ACHN (cell line): ENCODE measurements at regions not wholly inside any gene's neighbourhood (a gene's known extent, or its start where the extent isn't known, plus 50 kb on each side); places are given as distances from the start of the nearest gene placed in this dataset.
A peak's percentile ranks its signal among the peaks of the same experiment; 100 is the strongest.

Experiments
- DNase-seq: peaks from one replicate; pipeline ENCODE4 v3.0.0-alpha.2; 2015
- in situ Hi-C: cut with HindIII; loops from 2 replicates; pipeline ENCODE4 v1.10.0; 2017; ENCODE audit warnings: low sequenced_read_pairs, low pct_ligation_motif_present, low pct_unique_long_range_greater_than_20kb

- no peak for DNase-seq
- in situ Hi-C loops = no loop called here
Measured at GRCh38 chr11:70512716-70513115, 114.4 kb downstream of the CTTN start.

DNA sequence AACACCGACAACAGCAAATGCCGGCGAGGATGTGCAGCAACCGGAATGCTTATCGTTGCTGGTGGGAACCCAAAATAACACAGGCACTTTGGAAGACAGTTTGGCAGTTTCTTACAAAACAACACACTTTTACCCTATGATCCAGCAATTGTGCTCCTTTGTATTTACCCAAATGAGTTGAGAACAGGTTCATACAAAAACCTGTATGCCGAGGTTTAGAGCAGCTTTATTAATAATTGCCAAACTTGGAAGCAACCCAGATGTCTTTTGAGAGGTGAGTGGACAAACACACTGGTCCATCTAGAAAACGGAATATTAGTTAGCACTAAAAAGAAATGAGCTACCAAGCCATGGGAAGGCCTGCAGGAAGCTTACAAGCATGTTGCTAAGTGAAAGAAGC lies 118.9 kb downstream of the CTTN start:
- no peak for DNase-seq
- in situ Hi-C loops = no loop called here

- peak; percentile 9 for DNase-seq
- in situ Hi-C loops = no loop called here
Measured at GRCh38 chr11:70517988-70518907, 119.9 kb downstream of the CTTN start.

DNA sequence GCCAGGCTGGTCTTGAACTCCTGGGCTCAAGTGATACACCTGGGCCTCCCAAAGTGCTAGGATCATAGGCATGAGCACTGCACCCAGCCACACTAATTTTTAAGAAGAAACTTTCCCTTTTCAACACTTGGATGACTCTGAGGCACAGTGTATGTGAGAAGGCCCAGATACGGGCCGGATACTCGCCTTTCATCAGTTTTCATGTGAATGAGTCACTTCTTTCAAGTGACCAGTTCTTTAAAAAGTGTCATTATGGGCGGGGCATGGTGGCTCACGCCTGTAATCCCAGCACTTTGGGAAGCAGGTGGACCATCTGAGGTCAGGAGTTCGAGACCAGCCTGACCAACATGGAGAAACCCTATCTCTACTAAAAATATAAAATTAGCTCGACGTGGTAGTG lies 120.8 kb downstream of the CTTN start:
- DNase-seq = peak; percentile 5
- in situ Hi-C loops = no loop called here

DNA sequence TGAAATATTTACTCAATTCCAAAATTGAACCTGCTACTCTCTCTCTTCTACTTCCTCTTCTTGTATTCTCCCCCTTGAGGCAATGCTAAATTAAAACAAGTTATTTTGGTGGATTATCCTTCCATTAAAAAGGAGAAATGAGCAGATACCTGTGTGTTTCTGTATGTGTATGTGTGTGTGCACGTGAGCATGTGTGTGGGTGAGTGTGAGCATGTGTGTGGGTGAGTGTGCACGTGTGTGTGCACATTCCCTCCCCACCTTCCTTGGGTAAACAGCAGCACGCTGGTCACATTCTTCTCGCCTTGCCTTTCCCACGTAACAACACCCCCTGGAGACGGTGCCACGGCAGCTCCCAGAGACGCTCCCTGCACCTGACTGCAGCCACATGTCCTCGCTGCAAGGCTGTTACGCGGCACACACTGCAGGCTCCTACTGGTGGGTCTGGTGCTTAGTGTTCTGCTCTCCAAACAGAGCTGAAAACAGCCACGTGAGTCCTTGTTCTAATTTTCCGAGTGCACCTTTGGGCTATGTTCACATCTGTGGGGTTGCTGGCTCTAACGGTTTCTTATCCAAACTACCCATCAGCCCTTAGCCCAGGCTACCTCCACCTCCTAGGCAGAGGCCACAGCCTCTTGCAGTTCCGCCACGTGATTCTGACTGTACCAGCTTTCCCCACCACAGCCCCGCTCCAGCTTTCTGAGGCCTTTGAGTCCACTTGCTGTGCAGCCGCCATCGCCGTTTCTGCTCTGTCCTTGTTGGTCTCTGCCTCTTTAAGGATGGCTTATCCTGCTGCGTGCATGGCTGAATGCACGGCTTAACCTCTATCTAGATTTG lies 123.4 kb downstream of the CTTN start:
- in situ Hi-C loops = no loop called here
- DNase-seq = no peak

GRCh38 chr11:70522309-70522592 lies 123.9 kb downstream of the CTTN start:
- in situ Hi-C loops = no loop called here
- DNase-seq = no peak

DNA sequence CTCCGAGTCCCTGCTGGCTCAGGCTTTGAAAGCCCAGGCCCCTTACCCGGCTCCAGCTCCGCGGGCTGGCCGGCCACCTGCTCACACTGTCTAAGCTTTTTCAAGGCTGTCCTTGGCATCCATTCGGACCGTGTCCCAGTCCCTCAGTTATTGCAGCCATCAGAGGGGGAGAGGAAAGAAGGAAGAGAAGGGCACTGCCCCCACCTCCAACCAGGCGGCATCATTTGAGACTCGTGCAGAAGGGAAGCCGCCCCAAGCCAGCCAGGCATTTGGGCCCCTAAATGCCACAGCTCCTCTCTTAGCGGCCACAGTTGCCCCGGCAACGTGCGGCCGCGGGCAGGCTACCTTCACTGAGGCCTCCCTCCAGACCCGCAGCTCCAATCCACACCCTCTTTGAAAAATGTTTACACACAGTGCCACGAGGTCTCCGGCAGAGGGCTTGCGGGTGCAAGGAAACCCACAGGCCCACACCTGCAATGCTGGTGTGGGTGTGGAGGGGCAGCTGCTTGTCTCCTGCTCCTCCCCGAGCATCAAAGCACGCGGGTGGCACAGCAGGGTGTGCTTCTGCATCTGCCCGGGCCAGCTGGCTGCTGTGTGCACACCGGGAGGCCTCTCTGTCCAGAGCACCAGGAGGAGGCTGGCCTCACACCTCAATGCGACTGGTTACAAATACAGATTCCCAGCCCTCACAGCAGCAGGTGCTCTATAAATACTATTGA lies 124.4 kb downstream of the CTTN start:
- DNase-seq = no peak
- in situ Hi-C loops = no loop called here

- no peak for DNase-seq
- in situ Hi-C loops = no loop called here
Measured at GRCh38 chr11:70523384-70524095, 125.2 kb downstream of the CTTN start.

- in situ Hi-C loops = no loop called here
- DNase-seq = no peak
Measured at GRCh38 chr11:70524096-70524922, 126.0 kb downstream of the CTTN start.

- in situ Hi-C loops = no loop called here
- no peak for DNase-seq
Measured at GRCh38 chr11:70525006-70525405, 126.7 kb downstream of the CTTN start.

GRCh38 chr11:70525466-70525865 lies 127.1 kb downstream of the CTTN start:
- DNase-seq = no peak

GRCh38 chr11:70526116-70527045 lies 128.1 kb downstream of the CTTN start:
- DNase-seq = no peak
- in situ Hi-C loops = no loop called here

More at GRCh38 chr11:70525466-70525865, 127.1 kb downstream of the CTTN start:
- in situ Hi-C loops = no loop called here

DNA sequence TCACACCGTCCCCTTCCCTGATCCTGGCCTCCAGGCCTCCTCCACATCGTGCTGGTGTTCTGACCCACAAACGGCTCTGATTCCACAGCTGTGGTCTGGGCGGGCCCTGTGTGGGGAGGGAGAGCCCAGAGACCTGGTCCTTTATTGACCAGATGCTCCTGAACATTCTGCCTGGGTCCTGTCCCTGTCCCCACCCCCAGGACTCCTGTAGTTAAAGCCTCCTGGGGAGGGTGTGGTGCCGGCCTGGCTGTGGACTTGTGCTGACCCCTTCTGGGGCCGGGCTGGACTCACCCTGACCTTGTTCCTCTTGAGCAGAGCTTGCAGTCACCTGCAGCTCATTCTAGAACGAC lies 128.7 kb downstream of the CTTN start:
- DNase-seq = no peak

GRCh38 chr11:70527429-70528045 lies 129.2 kb downstream of the CTTN start:
- in situ Hi-C loops = no loop called here
- no peak for DNase-seq

More for the DNA sequence above, 128.7 kb downstream of the CTTN start:
- in situ Hi-C loops = no loop called here

DNA sequence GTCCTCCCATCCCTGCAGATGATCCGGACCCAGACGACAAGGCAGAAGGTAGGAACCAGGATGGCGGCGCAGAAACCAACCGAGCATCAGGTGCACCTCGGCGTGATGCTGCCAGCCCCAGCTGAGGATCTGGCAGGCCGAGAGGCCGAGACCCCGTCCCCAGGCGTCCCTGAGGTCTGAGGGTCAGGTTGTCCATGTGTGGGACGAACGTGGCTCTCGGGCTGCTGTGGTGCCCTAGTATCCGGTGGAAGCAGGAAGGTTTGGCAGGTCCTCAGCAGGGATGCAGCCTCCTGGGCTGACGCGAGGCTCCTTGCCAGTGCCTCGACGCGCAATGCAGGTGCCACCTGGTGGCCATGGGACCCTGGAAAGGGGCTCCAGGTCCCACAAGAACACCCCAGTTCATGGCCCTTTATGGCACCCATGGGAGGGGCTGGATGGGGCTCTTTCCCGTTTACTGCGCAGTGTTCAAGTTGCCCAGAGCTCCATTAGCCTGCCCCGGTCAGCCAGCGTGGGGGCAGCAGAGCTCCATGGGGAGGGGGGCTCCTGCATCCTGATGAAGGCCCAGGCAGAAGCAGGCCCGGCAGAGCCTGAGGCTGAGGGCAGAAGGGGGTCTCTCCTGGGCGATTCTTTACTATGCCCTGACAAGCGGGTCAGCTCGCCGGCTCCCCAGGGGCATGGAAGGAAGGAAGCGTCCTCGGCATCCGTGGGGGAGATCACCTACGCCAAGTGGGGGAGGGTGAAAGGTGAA lies 129.9 kb downstream of the CTTN start:
- DNase-seq = no peak
- in situ Hi-C loops = no loop called here
